Activated naive CD8-positive, alpha-beta T cell (primary cell): ENCODE measurements at regions not wholly inside any gene's neighbourhood (a gene's known extent, or its start where the extent isn't known, plus 50 kb on each side); places are given as distances from the start of the nearest gene placed in this dataset.
A peak's percentile ranks its signal among the peaks of the same experiment; 100 is the strongest.
"Not testable (repeated sequence)": the region's sequence is repeated elsewhere in the genome, so short reads cannot be mapped to it uniquely, and the experiment has no call there.

ENCODE experiments used
- H3K27ac Mint-ChIP-seq: one replicate; pipeline ENCODE4 v1.8.0; 2021; ENCODE audit warnings: mixed read lengths
- H3K27me3 Mint-ChIP-seq: one replicate; pipeline ENCODE4 v1.8.0; 2021; ENCODE audit warnings: mixed read lengths
- H3K36me3 Mint-ChIP-seq: one replicate; pipeline ENCODE4 v1.8.0; 2021; ENCODE audit warnings: mixed read lengths
- H3K4me1 Mint-ChIP-seq: one replicate; pipeline ENCODE4 v1.8.0; 2021; ENCODE audit warnings: low read depth, mixed read lengths
- H3K4me3 Mint-ChIP-seq: one replicate; pipeline ENCODE4 v1.8.0; 2021; ENCODE audit warnings: mild to moderate bottlenecking, mixed read lengths
- H3K9me3 Mint-ChIP-seq: one replicate; pipeline ENCODE4 v1.8.0; 2021; ENCODE audit warnings: low read depth, mixed read lengths

DNA sequence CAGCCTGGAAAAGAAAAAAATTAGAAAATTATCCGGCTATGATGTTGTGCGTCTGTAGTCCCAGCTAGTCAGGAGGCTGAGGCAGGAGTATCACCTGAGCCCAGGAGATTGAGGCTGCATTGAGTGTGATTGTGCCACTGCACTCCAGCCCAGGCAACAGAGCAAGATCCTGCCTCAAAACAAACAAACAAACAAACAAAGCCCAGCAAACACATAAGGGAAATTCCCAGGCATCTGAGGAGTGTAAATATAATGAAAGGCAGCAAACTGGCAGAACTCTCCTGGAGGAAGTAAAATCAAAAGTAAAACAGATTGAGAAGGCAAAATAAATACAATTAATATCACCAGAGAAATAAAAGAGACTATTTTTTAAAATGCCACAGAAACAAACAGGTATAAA is 84.5 kb upstream of the ITGB1 start:
- Mint-ChIP-seq H3K36me3 (no peaks in the 10 kb centered on the region), H3K4me3 (no peak overlapping the region), H3K4me1 (no peaks in the 10 kb centered on the region), H3K27me3 (no peaks in the 10 kb centered on the region), H3K27ac (no peak overlapping the region), H3K9me3 (no peaks in the 10 kb centered on the region)

DNA sequence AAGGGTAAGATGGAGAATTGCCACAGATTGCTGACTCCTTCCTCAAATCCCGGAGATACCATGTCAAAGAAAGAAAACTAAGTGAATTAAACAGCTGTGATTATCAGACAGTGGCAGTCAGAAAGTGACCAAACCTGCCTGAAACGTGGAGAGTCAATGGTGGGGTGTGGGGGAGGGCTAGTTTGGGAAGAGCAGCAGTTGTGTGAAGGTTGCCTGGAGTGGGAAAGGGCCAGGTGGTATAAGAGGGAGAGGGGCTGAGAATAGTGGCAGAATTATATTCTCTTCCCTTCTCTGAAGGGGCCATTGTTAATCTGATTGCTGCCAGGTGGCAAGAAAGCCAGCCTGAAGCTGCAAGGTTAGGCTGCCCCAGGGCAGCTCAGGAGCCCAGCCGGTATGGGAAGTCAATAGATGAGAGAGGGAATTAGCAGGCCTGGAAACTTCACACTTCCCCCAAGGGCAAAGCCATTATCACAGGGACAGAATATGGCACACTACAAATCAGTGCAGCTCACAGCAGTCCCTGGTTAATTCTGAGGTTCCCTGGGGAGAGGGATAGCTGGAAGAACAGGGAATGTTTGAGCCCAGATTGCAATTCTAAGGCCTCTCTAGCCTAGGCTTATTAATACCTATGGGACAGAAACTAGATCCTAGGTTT is 83.9 kb upstream of the ITGB1 start:
- Mint-ChIP-seq H3K27ac (no peak overlapping the region), H3K27me3 (no peaks in the 10 kb centered on the region), H3K4me1 (no peaks in the 10 kb centered on the region), H3K9me3 (no peaks in the 10 kb centered on the region), H3K36me3 (no peaks in the 10 kb centered on the region), H3K4me3 (no peak overlapping the region)

GRCh38 chr10:33040436-33040835 is 82.4 kb upstream of the ITGB1 start:
- H3K36me3 Mint-ChIP-seq, result no peaks in the 10 kb centered on the region
- no peaks in the 10 kb centered on the region for H3K9me3 Mint-ChIP-seq
- no peak overlapping the region for H3K27ac Mint-ChIP-seq
- H3K4me1 Mint-ChIP-seq, result no peaks in the 10 kb centered on the region
- no peaks in the 10 kb centered on the region for H3K27me3 Mint-ChIP-seq
- no peak overlapping the region for H3K4me3 Mint-ChIP-seq

DNA sequence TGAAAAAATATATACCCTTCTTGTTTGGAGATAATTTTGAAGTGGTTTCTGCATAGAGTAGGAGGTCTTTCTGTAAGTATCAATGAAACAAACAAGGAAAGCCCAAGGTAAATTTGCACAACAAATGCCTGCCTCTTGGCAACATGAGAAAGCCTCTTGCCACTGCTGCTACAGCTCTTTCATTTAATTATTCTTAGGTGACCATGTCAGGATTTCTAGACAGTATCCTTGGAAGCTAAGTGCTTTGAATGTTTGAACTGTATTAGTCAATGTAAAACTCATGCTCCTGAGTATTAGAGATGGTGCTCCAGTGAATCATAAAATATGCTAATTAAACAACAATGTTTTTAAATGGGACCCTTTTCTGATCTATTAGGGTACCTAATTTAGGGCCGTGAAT is 81.2 kb upstream of the ITGB1 start:
- Mint-ChIP-seq H3K36me3 (no peaks in the 10 kb centered on the region), H3K4me1 (no peaks in the 10 kb centered on the region), H3K27me3 (no peaks in the 10 kb centered on the region), H3K27ac (no peak overlapping the region), H3K4me3 (no peak overlapping the region), H3K9me3 (no peaks in the 10 kb centered on the region)

DNA sequence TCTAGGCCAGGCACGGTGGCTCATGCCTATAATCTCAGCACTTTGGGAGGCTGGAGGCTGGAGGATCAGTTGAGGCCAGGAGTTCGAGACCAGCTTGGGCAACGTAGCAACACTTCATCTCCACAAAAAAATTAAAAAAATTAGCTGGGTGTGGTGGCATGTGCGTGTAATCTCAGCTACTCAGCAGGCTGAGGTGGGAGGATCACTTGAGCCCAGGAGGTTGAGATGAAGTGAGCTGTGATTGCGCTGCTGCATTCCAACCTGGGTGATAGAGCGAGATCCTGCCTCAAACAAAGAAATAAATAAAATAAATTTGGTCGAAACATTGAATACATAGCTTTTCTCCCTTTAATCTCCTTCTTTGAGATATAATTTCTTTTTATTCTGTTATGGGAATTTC is 80.6 kb upstream of the ITGB1 start:
- no peaks in the 10 kb centered on the region for H3K4me1 Mint-ChIP-seq

GRCh38 chr10:33037726-33038125 is 79.7 kb upstream of the ITGB1 start:
- H3K9me3 Mint-ChIP-seq, result no peaks in the 10 kb centered on the region
- no peak overlapping the region for H3K4me3 Mint-ChIP-seq
- no peak overlapping the region for H3K27ac Mint-ChIP-seq
- no peaks in the 10 kb centered on the region for H3K36me3 Mint-ChIP-seq
- no peaks in the 10 kb centered on the region for H3K4me1 Mint-ChIP-seq
- no peaks in the 10 kb centered on the region for H3K27me3 Mint-ChIP-seq

More for the DNA sequence above, 80.6 kb upstream of the ITGB1 start:
- H3K36me3 Mint-ChIP-seq, result no peaks in the 10 kb centered on the region
- H3K27me3 Mint-ChIP-seq, result no peaks in the 10 kb centered on the region
- no peak overlapping the region for H3K4me3 Mint-ChIP-seq
- no peaks in the 10 kb centered on the region for H3K9me3 Mint-ChIP-seq
- H3K27ac Mint-ChIP-seq, result no peak overlapping the region

- Mint-ChIP-seq H3K36me3 (peaks cover 2% of the 10 kb centered on the region), H3K4me3 (no peak overlapping the region), H3K4me1 (peaks cover 5% of the 10 kb centered on the region), H3K27ac (no peak overlapping the region), H3K9me3 (no peaks in the 10 kb centered on the region), H3K27me3 (no peaks in the 10 kb centered on the region)
These were observed 78.6 kb upstream of the ITGB1 start for GRCh38 chr10:33036670-33037069.

DNA sequence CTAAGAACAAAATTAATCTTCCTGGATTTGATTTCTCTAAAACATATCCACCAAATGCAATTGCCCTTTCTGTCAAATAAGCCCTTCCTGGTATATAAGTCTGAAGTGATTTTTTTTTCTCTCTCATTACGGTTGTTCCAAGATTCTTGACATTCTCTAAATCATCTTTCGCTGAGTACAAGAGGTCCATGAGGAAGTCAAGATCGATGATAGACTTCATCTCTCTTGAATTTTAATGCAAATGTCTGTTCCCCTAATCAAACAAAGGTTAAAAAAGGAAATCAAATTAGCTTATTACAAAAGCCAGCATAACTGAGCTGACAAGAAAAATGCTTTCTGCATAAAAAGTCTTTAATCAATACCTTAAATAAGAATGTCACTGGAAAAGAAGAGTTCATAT is 77.4 kb upstream of the ITGB1 start:
- no peaks in the 10 kb centered on the region for H3K27me3 Mint-ChIP-seq
- H3K36me3 Mint-ChIP-seq, result peaks cover 2% of the 10 kb centered on the region
- H3K4me1 Mint-ChIP-seq, result peaks cover 8% of the 10 kb centered on the region
- no peak overlapping the region for H3K4me3 Mint-ChIP-seq
- peaks cover 3% of the 10 kb centered on the region for H3K9me3 Mint-ChIP-seq
- H3K27ac Mint-ChIP-seq, result no peak overlapping the region

GRCh38 chr10:33034931-33035330 is 76.9 kb upstream of the ITGB1 start:
- no peak overlapping the region for H3K4me3 Mint-ChIP-seq
- peaks cover 2% of the 10 kb centered on the region for H3K36me3 Mint-ChIP-seq
- no peaks in the 10 kb centered on the region for H3K27me3 Mint-ChIP-seq
- no peak overlapping the region for H3K27ac Mint-ChIP-seq
- H3K9me3 Mint-ChIP-seq, result peaks cover 3% of the 10 kb centered on the region
- H3K4me1 Mint-ChIP-seq, result peaks cover 8% of the 10 kb centered on the region

DNA sequence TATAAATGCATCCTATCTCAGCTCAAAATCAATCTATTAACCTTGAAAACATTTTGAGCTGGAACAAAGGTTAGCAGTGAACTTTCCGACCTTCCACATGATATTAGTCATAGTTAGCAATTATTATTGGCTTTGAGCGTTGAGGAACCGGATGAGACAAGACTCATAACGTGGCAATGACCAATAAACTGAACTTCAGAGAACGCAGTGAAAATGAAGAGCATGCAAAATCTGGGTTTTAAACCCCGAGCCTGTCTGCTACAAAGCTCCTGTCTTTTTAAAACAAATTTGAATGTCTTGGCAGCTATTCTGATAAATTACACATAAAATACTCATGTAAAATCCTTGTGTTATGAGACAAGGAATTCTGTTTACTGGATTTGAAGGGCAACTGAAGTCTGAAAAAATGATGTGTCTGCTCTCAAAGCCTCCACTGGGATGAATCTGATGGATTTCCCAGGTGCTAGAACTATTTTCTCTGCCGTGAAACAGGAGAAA is 74.7 kb upstream of the ITGB1 start:
- Mint-ChIP-seq H3K27me3 (no peaks in the 10 kb centered on the region), H3K36me3 (peaks cover 2% of the 10 kb centered on the region), H3K9me3 (peaks cover 3% of the 10 kb centered on the region), H3K27ac (no peak overlapping the region), H3K4me3 (no peak overlapping the region), H3K4me1 (peaks cover 25% of the 10 kb centered on the region)

DNA sequence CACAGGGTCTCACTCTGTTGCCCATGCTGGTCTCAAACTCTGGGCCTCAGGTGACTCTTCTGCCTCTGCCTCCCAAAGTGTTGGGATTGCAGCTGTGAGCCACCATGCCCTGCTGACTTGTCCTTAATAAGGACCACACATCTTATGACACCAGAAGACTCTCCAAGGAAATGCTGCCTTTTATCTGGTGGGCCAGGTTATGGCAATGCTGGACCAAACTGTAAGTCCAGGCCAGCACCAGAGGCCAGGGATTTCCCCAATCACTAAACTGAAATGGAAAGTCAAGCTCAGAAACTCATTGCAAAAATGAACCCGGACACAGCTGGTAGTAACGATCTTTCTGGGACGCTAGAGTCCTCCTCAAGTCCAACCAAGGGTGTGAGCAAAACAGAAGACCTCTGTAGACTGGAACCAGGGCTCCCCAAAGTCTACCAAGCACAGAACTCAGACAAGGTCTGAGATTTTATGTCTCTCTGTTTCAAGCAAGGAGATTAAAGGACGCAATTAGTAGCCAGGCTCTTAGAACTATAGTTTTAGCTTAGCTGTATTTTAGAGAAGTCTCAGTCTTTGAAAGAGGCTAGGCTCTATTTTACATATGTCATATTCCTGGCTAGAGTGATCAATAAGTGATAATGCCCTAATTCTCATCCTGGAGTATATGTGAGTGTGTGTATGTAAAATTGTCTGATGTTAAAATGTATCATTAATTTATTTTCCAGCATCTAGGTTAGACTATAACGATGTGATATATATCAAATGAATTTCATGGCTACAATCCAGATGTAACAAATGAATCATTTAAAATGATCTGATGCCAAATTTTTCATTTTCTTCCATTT is 74.0 kb upstream of the ITGB1 start:
- Mint-ChIP-seq H3K4me3 (no peak overlapping the region), H3K4me1 (peaks cover 32% of the 10 kb centered on the region), H3K9me3 (peaks cover 3% of the 10 kb centered on the region), H3K27me3 (no peaks in the 10 kb centered on the region), H3K36me3 (peaks cover 2% of the 10 kb centered on the region), H3K27ac (no peak overlapping the region)

DNA sequence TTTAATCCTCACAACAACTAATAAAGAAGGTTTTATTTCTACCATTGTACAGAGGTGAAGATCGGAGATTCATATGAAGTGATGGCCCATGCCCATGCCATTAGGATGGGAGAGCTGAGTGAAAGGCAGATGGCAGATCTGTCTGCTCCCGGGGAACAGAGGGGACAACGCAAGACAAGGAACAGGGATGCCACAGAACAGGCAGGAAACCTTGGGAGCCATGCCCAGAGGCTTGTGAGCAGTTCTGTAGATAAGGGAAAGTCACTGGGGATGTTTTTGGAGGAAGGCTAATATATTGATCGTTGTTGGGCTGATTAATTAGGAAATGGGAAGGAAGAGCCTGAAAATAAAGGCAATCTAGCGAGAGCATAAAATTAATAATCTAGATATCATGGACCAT is 73.1 kb upstream of the ITGB1 start:
- no peaks in the 10 kb centered on the region for H3K27me3 Mint-ChIP-seq
- H3K4me1 Mint-ChIP-seq, result peaks cover 40% of the 10 kb centered on the region
- no peak overlapping the region for H3K4me3 Mint-ChIP-seq
- H3K27ac Mint-ChIP-seq, result no peak overlapping the region
- H3K36me3 Mint-ChIP-seq, result peaks cover 2% of the 10 kb centered on the region
- H3K9me3 Mint-ChIP-seq, result peaks cover 3% of the 10 kb centered on the region

DNA sequence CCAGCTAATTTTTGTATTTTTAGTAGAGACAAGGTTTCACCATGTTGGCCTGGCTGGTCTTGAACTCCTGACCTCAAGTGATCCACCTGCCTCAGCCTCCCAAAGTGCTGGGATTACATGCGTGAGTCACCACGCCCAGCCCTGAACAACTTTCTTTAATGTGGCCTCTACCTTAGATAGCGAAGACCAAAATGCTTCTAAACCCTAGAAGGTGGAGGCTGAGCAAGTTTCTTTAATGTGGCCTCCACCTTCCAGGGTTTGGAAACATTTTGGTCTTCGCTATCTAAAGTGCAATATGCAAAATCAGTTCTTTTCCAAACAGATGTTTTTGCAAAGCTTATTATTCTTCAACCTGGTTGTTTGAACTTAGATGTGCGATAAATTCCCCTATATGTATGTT is 70.5 kb upstream of the ITGB1 start:
- not testable (repeated sequence) for H3K36me3 Mint-ChIP-seq, H3K27me3 Mint-ChIP-seq, H3K27ac Mint-ChIP-seq, H3K9me3 Mint-ChIP-seq
- peak overlapping the region; percentile 52 for H3K4me3 Mint-ChIP-seq
- peaks cover 40% of the 10 kb centered on the region for H3K4me1 Mint-ChIP-seq

DNA sequence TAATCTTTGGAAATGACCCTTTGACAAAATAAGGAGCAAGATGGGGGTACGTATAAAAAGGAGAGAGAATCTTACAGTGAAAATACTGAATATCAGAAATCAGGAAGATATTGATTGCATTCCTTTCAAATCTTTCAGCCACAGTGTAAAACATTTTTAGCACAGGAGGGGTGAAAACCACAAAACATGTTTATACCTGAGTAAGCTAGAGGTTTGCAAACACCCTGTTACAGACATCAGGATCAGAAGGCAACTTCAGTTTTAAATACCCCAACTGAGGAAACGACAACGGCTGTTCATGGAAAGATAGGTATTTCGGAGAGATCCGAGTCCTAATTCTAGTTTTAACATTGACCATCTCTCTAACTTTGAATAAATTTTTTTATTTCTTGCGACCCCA is 69.1 kb upstream of the ITGB1 start:
- H3K27ac Mint-ChIP-seq, result no peak overlapping the region

GRCh38 chr10:33026422-33026821 is 68.4 kb upstream of the ITGB1 start:
- Mint-ChIP-seq H3K9me3 (peaks cover 3% of the 10 kb centered on the region), H3K27ac (no peak overlapping the region), H3K4me3 (no peak overlapping the region), H3K4me1 (peaks cover 36% of the 10 kb centered on the region), H3K36me3 (no peaks in the 10 kb centered on the region), H3K27me3 (no peaks in the 10 kb centered on the region)

More for the DNA sequence above, 69.1 kb upstream of the ITGB1 start:
- peaks cover 37% of the 10 kb centered on the region for H3K4me1 Mint-ChIP-seq
- no peaks in the 10 kb centered on the region for H3K36me3 Mint-ChIP-seq
- H3K27me3 Mint-ChIP-seq, result no peaks in the 10 kb centered on the region
- no peak overlapping the region for H3K4me3 Mint-ChIP-seq
- peaks cover 3% of the 10 kb centered on the region for H3K9me3 Mint-ChIP-seq
